IMR-90 (cell line): ENCODE measurements at regions not wholly inside any gene's neighbourhood (a gene's known extent, or its start where the extent isn't known, plus 50 kb on each side); places are given as distances from the start of the nearest gene placed in this dataset.

ENCODE experiments used
- BHLHE40 ChIP-seq: fragments of 150-350 bp; IDR thresholded peaks from 2 replicates; pipeline ENCODE4 v1.6.1; 2016; ENCODE audit warnings: mild to moderate bottlenecking, low read depth, low read length
- CTCF ChIP-seq: conservative IDR thresholded peaks from 2 replicates; pipeline ENCODE4 v1.5.1; 2012; ENCODE audit warnings: mild to moderate bottlenecking, low read depth, low read length, improper control_type of control experiment
- FOS ChIP-seq: fragments of 150-350 bp; IDR thresholded peaks from 2 replicates; pipeline ENCODE4 v1.6.1; 2016; ENCODE audit warnings: low read depth, low read length
- MAFK ChIP-seq: IDR thresholded peaks from 2 replicates; pipeline ENCODE4 v1.6.1; 2012; ENCODE audit warnings: low read depth, low read length, improper control_type of control experiment
- POLR2A ChIP-seq: IDR thresholded peaks from 2 replicates; pipeline ENCODE4 v1.6.1; 2012; ENCODE audit warnings: mild to moderate bottlenecking, low read depth, low read length
- RAD21 ChIP-seq: IDR thresholded peaks from 2 replicates; pipeline ENCODE4 v1.6.1; 2012; ENCODE audit warnings: low read length, improper control_type of control experiment
- SMC3 ChIP-seq: fragments of 150-350 bp; IDR thresholded peaks from 2 replicates; pipeline ENCODE4 v1.6.1; 2016; ENCODE audit warnings: low read depth, mild to moderate bottlenecking, antibody characterized with exemption, low read length, moderate library complexity

- TF ChIP-seq CTCF (no peak), SMC3 (no peak), MAFK (no peak), RAD21 (no peak), POLR2A (no peak), FOS (no peak), BHLHE40 (no peak)
These were observed 83.0 kb downstream of the FZD10 start for GRCh38 chr12:130245251-130245650.
